HG02763 (cell line): ENCODE measurements at regions not wholly inside any gene's neighbourhood (a gene's known extent, or its start where the extent isn't known, plus 50 kb on each side); places are given as distances from the start of the nearest gene placed in this dataset.
"Not testable (repeated sequence)": the region's sequence is repeated elsewhere in the genome, so short reads cannot be mapped to it uniquely, and the experiment has no call there.

Source experiments
- ATAC-seq: cut with Tn5 transposase; IDR thresholded peaks from one replicate; pipeline ENCODE4 v1.9.1; 2021; ENCODE audit warnings: mild to moderate bottlenecking, moderate library complexity; ENCODE audit not compliant: unreplicated experiment

DNA sequence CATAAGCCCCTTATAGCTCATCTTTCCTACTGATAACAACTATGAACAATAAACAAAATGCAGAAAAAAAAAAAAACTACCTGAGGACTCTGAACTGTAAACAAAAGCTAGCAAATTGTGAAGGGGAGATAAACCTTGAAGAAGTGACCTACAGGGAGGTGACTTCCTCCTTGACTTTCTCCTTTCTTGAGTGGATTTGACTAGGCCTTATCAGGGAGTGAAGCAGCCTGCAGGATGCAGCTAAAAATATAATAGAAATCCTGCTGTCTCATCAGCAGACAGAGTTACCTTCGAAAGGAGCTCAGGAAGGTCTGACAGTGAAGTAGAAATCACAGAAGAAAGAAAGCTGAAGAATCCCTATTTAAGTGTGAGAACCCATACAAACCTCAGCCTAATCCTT, 322.0 kb upstream of the HTR1E start:
- no peak for ATAC-seq

DNA sequence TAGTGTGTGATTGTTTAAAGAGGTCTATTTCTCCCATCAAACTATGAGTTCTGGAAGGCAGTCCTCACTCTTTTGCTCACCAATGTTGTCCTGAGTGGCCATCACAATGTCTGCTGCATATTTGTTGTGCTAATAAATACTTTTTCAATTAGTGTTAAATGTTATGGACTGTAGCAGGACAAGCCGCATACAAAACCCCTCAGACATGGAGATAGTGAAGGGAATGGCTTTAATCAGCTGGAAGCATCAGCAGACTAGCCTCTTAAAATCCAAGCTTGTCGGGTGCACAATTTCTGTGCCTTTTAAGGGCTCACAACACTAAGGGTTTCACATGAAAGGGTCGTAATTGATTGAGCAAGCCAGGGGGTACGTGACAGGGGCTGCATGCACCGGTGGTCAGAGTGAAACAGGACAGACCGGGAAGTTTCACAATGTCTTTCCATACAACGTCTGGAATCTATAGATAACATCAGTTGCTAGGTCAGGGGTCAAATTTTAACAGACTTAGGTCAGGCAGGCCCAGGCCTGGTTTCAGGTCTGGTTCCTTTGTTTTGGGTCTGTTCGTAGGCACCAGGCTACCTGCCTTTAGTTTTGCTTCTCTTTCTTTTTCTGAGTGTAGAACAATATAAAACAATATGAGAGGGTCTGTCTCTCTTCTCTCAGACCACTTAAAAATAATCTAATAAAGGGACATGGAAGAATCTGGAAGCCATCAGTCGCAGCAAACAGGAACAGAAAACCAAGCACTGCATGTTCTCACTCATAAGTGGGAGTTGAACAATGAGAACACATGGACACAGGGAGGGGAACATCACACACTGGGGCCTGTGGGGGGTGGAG, 327.6 kb upstream of the HTR1E start:
- ATAC-seq: no peak

- ATAC-seq: not testable (repeated sequence)
Measured at GRCh38 chr6:86603364-86603763, 334.0 kb upstream of the HTR1E start.

DNA sequence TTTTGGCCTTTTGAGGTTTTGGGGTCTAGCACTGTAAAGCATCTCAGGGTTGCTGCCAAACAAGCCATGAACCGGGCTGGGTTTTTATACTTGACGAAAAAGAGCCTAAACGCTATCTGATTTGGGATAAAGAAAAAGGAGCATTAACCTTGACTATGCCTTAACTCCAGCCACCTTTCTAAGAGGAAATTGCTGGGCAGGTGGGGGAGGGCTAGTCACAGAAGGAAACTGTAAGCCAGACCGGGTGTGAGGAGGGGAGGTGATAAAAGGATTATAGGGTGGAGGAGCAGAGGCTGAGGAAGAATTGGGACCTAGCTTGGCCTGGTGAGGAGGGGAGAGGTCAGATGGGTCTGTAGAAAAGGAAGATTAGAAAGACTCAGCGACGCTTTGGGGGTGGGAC, 335.2 kb upstream of the HTR1E start:
- ATAC-seq: not testable (repeated sequence)

- not testable (repeated sequence) for ATAC-seq
Measured at GRCh38 chr6:86598969-86599368, 338.4 kb upstream of the HTR1E start.

DNA sequence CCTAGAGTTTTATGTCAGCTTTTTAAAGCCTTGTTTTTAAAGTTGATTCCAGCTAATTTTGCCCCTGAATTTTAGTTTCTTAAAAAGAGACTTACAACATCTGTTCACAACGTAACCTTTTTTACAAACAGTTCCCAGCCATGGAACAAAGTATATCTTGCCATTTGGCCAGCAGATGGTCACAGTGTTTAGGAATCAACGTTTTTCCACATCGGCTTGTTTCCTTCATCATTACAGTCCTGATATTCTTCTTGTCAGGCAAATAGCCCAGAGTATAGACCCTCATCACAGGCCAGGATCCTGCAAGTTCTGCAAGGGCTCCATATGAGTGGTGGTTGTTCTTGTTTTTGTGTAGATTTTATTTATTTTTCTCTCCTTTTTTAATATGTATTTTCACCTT, 341.7 kb upstream of the HTR1E start:
- ATAC-seq: no peak

- no peak for ATAC-seq
Measured at GRCh38 chr6:86586195-86586594, 351.1 kb upstream of the HTR1E start.

- ATAC-seq: no peak
Measured at GRCh38 chr6:86581833-86582232, 355.5 kb upstream of the HTR1E start.

- ATAC-seq: no peak
Measured at GRCh38 chr6:86563197-86563596, 374.1 kb upstream of the HTR1E start.

- ATAC-seq: no peak
Measured at GRCh38 chr6:86558318-86558717, 379.0 kb upstream of the HTR1E start.

DNA sequence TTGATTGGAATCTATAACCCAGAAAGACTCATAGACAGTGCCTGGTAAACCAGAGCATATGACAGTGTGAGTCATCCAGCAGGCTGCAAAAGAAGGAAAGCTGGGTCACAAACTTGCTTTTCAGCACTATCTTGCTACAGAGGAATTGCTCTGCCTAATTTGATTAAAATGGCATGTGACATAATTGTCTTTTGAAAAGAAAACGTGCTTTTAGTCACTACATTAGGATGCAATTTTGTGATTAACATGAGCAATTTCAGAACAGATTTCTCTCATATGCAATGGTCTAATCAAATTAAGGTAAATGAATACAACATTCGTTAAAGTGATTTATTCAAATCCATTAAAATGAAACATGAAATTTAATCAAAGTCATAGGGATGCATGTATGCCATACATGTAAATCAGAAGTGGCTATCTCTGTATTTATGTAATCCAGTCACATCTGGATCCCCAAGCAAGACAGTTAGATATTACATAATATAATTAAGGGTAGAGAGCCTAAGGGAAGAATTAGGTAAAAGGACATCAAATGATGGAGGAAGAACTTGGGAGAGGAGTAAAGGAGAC, 400.0 kb upstream of the HTR1E start:
- ATAC-seq: no peak

DNA sequence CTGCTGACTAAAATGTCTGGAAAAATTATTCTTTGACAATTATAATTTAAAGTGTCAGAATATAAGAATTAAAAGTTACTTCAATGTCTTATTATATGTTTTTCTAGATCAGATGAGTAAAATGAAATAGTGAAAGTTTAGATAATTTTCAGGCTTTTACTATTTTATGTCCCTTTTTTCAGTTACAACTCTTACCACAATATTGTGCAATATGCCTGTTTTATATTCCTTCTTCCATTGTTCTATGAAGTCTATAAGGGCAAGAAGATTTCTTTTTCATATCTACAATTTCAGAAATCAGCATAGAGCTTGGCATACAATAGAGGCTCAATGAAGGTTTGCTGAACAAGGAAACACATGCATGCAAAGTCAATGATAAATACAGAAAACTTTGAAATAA, 401.2 kb upstream of the HTR1E start:
- no peak for ATAC-seq

DNA sequence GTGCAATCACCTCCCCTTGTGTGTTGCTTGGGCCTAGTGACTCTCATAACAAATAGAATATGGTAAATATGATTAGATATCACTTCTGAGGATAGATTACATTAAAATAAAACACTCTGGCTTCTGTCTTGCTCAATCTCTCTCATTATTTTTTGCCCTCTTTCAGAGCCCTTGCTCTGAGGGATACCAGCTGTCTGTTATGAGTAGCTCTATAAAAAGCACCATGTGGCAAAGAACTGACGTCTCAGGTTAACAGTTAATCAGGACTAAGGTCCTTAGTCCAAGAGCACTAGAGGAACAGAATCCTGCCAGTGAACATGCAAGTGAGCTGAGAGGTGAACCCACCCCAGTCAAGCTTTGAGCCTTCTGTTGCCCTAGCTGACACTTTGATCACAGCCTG, 402.2 kb upstream of the HTR1E start:
- no peak for ATAC-seq

DNA sequence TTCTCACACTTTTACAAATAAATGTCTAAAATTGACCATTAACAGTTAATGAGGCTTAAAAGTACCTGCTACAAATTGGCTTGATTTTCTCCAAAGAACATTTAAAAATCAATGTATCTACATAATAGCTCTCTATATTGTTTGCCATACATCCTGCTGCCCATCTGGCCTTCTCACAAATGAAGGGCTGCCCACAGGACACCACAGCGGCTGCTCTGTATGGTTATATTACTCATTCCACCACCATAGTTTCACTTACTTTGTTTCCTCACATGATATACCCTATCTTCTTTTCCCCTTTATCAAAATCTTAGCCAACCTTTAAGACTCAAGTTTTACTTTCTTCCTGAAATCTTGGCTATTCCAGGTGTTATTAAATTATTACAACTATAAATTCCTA, 407.7 kb upstream of the HTR1E start:
- no peak for ATAC-seq

DNA sequence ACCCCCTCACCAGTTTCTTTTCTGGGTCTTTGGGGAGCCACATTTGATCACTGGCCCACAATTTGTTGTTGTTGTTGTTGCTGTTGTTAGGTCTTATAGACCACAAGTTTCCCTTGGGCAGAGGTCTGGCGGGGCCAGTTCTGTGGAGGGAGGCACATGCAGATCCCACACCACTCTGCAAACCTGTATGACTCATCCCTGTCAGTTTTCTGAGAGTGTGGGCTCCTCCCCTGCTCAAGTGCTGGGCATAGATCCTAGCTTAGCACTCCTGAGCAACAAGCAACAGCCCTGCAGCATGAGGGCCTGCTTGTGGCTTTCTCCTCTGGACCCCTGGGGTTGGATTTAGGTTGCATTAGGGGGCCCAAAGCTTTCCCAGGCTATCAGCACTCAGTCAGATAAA, 411.1 kb upstream of the HTR1E start:
- ATAC-seq: no peak

DNA sequence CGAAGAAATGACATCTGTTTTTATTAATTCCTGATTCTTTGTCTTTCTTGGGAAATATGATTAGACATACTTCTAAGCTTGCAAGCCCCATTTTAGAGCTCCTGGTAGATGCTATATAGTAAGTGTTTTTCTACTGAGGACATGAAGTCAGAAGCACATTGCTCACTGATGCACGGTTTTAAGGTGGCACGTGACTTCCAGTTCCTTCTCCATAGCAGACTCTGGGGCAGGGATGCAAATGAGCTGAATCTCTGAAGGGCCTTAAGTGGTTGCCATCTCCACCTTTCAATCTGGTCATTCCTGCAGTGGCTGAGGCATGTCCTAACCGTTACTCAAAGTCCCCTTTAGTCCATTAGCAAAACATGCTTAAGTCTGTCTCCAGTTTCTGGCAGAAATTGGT, 421.2 kb upstream of the HTR1E start:
- peak; percentile 45 for ATAC-seq

DNA sequence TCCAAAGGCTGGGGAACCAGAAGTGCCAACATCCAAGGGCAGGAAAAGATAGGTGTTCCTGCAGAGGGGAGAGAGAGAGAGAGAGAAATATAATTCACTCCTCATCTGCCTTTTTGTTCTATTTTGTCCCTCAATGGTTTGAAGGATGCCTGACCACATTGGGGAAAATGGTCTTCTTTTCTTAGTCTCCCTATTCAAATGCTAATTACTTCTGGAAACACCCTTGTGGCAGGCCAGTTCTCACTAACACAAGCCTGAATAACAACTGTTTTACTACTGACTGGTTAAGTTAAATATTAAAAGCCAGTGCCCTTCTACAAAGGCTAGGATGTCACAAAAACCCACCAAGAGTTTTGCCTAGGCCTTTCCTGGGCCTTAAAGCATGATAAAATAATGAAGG, 425.4 kb upstream of the HTR1E start:
- ATAC-seq: no peak

DNA sequence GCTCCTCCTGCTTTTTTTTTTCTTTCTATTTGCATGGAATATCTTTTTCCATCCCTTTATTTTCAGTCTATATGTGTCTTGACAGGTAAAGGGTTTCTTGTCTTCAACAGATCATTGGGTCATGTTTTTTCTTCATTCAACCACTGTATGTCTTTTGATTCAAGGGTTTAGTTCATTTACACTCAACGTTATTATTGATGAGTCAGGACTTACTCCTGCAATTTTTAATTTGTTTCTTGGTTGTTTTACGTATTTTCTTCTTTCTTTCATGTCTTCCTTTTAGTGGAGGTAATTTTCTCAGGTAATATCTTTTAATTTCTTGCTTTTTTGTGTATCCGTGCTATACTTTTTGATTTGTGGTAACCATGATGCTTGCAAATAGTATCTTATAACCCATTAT, 429.1 kb upstream of the HTR1E start:
- ATAC-seq: no peak

DNA sequence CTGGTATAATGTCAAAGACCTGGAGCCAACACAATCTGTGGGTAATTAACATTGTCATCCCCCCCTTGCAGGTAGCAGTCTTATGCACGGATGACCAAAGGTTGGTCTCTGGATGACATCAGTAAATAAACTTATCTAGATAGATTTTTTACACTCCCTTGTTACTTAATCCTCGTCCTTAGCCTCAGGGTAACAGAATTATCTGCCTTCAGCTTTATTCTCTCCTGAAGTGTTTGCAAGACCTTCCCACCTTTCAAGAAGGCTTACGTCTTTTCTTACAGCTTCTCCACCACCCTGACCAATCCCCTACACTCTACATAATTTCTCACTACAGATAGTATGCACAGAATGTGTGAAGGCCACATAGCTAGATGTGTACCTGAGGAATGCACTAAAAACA, 434.8 kb upstream of the HTR1E start:
- ATAC-seq: no peak

- ATAC-seq: no peak
Measured at GRCh38 chr6:86500035-86500434, 437.3 kb upstream of the HTR1E start.

- ATAC-seq: not testable (repeated sequence)
Measured at GRCh38 chr6:86489042-86489441, 448.3 kb upstream of the HTR1E start.

DNA sequence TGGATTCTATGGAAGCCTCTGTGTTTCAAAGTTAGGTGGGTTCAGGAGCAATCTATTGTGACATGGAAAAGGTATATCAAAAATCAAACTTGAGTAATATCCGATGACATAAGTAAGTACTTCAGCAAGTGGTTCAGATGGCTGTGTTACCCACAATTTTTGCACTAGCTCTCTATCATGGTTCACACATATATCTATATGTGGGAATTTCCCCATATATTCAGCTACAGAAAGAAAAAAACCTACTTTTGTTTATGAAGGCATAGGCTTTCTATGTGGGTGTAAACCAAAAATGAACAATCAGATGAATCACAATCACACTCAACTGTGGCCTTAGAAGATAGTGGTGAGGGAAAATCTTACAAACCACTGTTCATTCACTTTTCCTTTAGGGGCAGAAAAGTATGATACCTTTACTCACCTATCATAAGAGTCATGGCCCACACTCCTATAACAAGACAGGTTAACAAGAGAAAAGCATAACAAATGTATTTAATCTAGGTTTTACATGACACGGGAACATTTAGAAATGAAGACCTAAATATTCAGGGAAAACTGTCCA, 449.6 kb upstream of the HTR1E start:
- no peak for ATAC-seq
